Stimulated activated naive CD8-positive, alpha-beta T cell treated with anti-CD3 and anti-CD28 coated beads, Interleukin-15, Interleukin-2, amounts not matched to agents 100 ng/mL and 50 ng/mL, for 24 hours (primary cell): ENCODE measurements at regions not wholly inside any gene's neighbourhood (a gene's known extent, or its start where the extent isn't known, plus 50 kb on each side); places are given as distances from the start of the nearest gene placed in this dataset.
A peak's percentile ranks its signal among the peaks of the same experiment; 100 is the strongest.
"Not testable (repeated sequence)": the region's sequence is repeated elsewhere in the genome, so short reads cannot be mapped to it uniquely, and the experiment has no call there.

Source experiments
- H3K27ac Mint-ChIP-seq: one replicate; pipeline ENCODE4 v1.8.0; 2021; ENCODE audit warnings: mild to moderate bottlenecking, mixed read lengths
- H3K27me3 Mint-ChIP-seq: one replicate; pipeline ENCODE4 v1.8.0; 2021; ENCODE audit warnings: mixed read lengths
- H3K36me3 Mint-ChIP-seq: one replicate; pipeline ENCODE4 v1.8.0; 2021; ENCODE audit warnings: low read depth, mixed read lengths
- H3K4me1 Mint-ChIP-seq: one replicate; pipeline ENCODE4 v1.8.0; 2021; ENCODE audit warnings: low read depth, mixed read lengths
- H3K4me3 Mint-ChIP-seq: one replicate; pipeline ENCODE4 v1.8.0; 2021; ENCODE audit warnings: mild to moderate bottlenecking, mixed read lengths
- H3K9me3 Mint-ChIP-seq: one replicate; pipeline ENCODE4 v1.8.0; 2021; ENCODE audit warnings: mixed read lengths

DNA sequence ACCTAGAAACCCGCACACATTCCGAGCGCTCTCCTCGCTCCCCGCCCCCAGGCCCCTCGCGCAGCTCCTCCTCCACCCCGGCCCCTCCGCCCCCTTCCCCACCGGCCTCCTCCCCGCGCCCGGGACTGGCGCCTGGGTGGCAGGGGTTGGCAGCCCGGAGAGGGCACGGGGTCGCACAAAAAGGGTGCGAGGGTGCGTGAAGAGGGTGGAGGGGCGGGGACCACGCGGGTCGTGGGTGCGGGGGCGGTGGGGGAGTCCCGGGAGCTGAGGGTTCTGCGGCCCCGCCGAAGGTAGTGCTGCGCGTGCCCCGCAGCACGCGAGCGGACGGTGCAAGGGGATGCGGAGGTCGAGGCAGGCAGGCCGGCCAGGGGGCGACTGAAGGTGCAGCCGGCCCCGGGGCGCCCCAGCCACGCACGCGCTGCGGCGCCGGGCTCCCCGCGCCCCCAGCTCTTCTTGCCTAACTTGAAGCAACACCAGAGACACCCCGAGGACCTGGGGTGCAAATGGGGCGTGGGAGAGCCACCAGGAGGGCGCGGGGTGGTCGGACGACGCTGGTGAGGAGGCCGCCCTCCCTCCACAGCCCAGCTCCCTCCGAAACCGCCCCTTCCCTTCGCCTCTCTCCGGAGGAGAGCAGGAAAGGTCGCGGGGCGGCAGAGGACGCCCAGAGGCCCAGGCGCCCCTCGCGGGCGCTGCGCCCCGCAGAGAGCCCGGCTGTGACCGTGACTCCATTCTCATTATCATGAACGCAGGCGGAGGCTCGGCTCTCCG lies 174.7 kb downstream of the ATP6V0E2 start:
- H3K9me3 Mint-ChIP-seq, H3K4me1 Mint-ChIP-seq, H3K36me3 Mint-ChIP-seq, H3K27ac Mint-ChIP-seq: not testable (repeated sequence)
- H3K27me3 Mint-ChIP-seq: peaks cover 32% of the 10 kb centered on the region
- peak overlapping the region; percentile 72 for H3K4me3 Mint-ChIP-seq

DNA sequence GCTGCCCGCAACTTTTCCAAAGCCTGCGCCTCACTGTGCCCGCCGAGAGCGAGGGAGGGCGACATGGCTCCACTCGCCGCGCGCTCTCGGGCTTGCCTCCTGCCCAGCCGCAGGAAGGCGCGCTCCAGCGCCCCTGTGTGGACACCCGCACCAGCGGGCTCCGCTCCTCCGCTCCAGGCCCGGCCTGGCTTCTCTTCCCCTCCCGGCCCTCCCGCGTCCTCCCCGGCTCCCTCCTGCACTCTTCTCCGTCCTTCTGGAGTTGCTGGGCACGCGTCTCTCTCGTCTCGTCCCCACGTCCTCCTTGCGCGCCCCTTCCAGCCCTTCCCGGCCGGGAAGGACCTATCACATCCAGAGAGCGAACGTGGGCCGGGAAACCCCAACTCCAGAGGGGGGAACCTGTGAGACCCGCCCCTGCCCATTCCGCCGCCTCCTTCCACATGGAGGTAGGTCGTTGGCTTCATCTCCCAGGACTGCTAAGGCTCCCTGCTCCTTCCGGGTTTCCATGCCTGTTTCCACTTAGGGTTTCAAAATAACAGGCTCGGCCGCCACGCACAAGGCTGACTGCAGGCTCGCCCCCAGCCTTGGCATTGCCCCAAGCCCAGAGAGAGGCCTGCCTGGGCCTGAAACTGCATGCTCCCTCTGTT lies 175.4 kb downstream of the ATP6V0E2 start:
- not testable (repeated sequence) for H3K4me1 Mint-ChIP-seq, H3K9me3 Mint-ChIP-seq, H3K36me3 Mint-ChIP-seq, H3K27ac Mint-ChIP-seq
- H3K4me3 Mint-ChIP-seq: peak overlapping the region; percentile 41
- peaks cover 29% of the 10 kb centered on the region for H3K27me3 Mint-ChIP-seq

DNA sequence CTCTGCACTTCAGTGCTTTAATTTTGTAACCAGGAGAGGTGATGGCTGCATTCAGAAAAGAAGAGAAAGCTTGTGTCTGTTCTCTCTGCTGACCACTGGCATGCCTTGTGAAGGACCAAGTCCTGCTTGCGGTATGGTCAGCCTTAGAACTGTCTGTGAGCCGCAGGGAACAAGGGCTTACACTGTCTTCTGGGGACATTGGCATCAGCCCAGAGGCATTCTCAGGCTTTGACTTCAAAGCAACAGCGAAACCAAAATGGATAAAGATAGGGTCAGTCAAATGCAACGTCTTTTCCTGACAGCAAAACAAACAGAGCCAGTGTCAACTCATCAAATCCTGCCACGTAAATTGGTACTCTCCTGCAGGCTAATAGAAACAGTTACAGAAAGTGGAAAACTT lies 179.6 kb downstream of the ATP6V0E2 start:
- not testable (repeated sequence) for H3K4me3 Mint-ChIP-seq, H3K4me1 Mint-ChIP-seq, H3K9me3 Mint-ChIP-seq, H3K27ac Mint-ChIP-seq, H3K36me3 Mint-ChIP-seq
- peaks cover 11% of the 10 kb centered on the region for H3K27me3 Mint-ChIP-seq

DNA sequence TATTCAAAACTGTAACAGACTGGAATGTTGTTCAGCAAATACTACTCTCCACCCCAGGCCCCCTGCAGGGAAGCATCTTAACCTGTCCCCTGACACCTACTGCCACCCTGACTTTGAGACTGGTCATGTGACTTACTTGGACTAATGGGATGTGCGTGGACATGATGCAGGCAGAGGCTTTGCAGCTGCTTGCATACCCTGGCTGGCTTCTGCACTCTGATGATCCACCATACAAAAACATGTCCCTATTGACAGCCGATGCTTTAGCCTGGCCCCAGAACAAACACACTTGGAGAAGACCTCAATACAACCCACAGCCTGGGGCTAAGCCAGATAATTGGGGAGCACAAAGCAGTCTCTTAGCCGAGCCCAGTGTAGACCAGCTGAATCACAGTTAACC lies 180.5 kb downstream of the ATP6V0E2 start:
- H3K36me3 Mint-ChIP-seq: not testable (repeated sequence)

DNA sequence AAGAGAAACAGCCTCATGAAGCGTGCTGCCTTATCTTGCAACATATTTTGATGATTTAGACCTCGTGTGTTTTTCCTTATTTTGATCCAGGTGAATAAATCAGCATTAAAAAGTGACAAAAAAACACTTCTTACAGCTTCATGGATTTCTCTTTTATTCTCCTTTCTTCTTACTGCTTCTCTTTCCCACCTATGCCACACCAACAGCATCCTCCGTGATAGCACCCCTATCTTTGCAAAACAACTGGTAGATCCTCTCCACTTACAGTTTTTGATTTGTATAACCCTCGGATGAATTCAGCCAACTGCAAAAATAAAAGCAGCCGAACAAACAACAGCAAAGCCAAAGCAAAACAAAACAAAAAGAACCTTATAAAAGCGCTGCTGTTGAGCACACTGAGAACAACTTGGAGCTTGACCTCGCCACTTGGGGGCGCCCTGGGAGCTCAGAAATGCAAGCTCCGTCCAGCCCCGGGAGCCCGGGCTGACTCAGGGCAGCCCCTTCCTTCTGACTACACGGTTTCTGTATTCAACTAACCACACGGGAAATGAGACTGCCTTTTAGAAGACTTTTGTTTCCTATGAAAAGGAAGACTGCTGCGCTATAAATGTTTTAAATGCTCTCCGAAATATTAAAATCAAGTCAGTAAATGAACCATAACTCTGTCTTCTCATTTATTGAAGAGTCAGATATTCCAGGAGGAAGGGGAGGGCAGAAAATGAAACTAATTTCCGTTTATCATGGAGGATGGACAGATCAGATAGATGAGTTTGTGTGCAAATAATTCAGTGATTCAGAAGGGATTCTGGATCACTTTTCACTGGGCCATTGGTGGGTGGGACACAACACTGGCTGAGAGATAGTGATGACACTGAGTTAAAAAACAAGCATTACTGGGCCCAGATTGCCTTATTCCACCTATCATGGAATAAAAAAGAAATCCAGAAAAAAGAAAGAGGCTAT lies 186.8 kb downstream of the ATP6V0E2 start:
- not testable (repeated sequence) for H3K9me3 Mint-ChIP-seq, H3K4me1 Mint-ChIP-seq, H3K36me3 Mint-ChIP-seq, H3K27me3 Mint-ChIP-seq, H3K4me3 Mint-ChIP-seq, H3K27ac Mint-ChIP-seq

More for the DNA sequence above, 180.5 kb downstream of the ATP6V0E2 start:
- H3K27ac Mint-ChIP-seq, H3K27me3 Mint-ChIP-seq, H3K4me1 Mint-ChIP-seq, H3K9me3 Mint-ChIP-seq, H3K4me3 Mint-ChIP-seq: not testable (repeated sequence)

DNA sequence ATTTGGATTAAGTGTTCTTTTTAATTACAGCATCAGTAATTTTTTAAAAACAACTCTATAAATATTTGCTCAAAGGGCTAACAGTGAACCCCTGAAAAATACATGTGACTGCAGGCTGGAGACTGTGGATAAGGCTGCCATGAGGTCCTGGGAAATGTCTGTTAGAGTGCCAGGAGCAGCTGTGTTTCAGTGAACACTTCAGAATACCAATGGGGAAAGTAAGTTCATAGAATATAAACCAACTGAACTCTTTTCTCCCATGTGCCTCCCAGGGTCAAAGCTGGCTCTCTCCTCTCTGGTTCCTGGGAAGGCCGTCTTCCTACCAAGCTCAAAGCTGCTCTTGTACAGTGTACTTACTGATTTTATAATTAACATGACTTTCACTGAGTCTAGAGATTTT lies 189.4 kb downstream of the ATP6V0E2 start:
- H3K27ac Mint-ChIP-seq, H3K9me3 Mint-ChIP-seq, H3K4me3 Mint-ChIP-seq, H3K4me1 Mint-ChIP-seq, H3K27me3 Mint-ChIP-seq, H3K36me3 Mint-ChIP-seq: not testable (repeated sequence)

DNA sequence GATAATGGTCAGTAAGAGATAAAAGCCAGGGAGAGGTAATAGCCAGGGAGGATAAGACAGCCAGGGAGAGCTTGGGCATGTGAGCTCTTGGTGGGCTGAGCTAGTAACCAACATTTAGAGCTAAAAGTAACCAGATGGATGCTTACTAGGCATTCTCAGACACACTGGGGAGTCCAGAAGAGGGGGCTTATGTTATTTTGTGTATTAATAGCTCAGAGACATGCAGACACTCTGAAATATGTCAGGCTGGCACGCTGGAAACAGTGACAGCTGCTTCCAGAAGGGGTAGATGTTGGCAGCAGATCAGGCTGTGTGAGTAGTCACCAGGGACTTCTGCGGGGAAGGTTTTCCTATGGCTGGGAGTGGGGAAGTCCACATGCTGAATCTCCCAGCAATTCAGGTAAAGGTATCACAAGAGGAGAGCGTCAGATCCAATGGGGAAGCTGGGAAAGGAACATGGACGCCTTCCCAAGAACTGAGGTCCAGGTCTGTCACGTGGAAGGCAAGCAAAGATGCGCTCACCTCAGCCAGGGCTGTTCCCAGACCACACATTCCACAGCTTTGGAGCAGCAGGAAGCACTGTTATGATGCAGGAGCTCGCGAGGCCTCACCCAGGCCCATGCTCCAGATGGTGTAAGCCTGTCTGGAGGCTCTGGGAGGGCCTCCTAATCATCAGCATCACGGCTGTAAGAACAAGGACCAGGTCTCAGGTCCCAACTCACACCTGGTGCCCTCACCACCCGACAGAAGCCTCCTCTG lies 196.0 kb downstream of the ATP6V0E2 start:
- not testable (repeated sequence) for H3K36me3 Mint-ChIP-seq, H3K9me3 Mint-ChIP-seq, H3K4me1 Mint-ChIP-seq, H3K27ac Mint-ChIP-seq, H3K27me3 Mint-ChIP-seq, H3K4me3 Mint-ChIP-seq

DNA sequence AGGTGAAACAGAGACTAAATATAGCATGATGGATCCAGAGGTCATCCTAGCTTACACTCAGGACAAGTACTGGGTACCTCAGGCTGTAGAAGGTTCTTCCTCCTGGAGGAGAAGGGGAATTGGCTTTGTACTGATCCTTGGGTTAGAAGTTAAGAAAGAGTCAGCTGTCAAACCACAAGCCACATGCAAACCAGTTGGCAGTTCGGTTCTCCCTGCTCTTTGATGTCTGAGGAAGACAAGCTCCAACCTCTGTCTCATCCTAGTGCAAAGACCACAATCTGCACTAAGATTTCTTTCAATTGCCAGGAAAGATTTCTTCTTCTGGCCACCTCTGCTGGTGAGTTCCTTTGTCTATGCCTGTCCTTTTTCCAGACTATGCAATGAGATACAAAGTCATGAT lies 203.8 kb downstream of the ATP6V0E2 start:
- not testable (repeated sequence) for H3K27ac Mint-ChIP-seq, H3K27me3 Mint-ChIP-seq, H3K4me3 Mint-ChIP-seq, H3K36me3 Mint-ChIP-seq, H3K4me1 Mint-ChIP-seq, H3K9me3 Mint-ChIP-seq

DNA sequence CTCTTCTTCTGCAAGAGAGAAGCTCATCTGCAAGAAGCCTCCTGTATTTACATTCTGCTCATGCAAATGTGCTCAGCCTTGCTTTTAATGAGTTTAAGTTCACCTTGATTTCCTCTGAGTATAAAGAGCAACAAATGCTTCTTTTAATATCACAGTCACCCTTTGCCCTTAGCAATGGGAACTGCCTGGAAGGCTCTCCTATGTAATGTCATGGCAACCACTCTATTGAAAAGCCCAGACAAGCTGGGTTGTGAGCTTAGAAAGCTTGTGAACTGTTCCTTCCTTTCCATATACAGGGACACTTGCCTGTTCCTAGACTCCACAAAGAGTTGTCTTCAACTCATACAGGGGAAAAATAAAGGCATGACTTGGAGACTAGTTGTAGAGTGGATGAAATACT lies 208.1 kb downstream of the ATP6V0E2 start:
- not testable (repeated sequence) for H3K4me3 Mint-ChIP-seq, H3K36me3 Mint-ChIP-seq, H3K9me3 Mint-ChIP-seq, H3K27ac Mint-ChIP-seq, H3K4me1 Mint-ChIP-seq
- peaks cover 15% of the 10 kb centered on the region for H3K27me3 Mint-ChIP-seq

DNA sequence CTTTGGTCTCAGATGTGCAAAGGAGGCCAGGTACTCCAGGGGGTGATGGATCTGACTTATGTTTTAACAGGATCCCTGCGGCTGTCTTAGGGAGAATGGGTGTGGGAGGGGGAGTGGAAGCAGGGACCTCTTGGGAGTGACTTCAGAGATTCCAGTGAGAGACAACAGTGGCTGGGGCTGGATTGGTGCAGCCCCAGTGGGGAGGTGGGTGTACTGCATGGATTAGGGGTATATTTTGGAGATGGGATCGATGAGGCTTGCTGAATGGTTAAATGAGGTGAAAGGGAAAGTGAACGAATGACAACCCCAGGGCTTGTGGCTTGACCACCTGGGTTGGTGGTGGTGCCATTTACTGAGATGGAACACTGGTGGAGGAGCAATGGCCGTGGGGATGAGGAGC lies 211.0 kb downstream of the ATP6V0E2 start:
- H3K4me1 Mint-ChIP-seq, H3K4me3 Mint-ChIP-seq, H3K27ac Mint-ChIP-seq, H3K9me3 Mint-ChIP-seq, H3K36me3 Mint-ChIP-seq: not testable (repeated sequence)
- H3K27me3 Mint-ChIP-seq: peaks cover 16% of the 10 kb centered on the region

DNA sequence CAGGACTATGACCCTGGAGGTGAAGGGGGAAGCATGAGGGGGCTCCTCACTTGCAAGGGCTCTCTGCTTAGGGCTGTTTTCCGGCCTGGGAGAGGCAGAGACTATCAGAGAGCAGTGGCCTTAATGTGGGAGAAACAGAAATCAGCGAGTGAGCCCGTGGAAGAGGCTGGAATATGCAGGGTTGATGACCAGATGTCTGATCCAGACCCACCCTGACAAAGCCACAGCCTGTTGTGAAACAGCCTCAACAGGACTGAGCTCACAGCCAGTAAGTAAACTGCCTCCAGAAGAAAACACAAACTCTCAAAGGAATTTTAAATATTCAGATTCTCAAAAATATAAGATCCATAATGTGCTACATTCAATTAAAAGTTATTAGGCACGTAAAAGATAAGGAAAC lies 213.7 kb downstream of the ATP6V0E2 start:
- not testable (repeated sequence) for H3K4me1 Mint-ChIP-seq, H3K27ac Mint-ChIP-seq, H3K4me3 Mint-ChIP-seq, H3K36me3 Mint-ChIP-seq, H3K9me3 Mint-ChIP-seq
- H3K27me3 Mint-ChIP-seq: peaks cover 15% of the 10 kb centered on the region

DNA sequence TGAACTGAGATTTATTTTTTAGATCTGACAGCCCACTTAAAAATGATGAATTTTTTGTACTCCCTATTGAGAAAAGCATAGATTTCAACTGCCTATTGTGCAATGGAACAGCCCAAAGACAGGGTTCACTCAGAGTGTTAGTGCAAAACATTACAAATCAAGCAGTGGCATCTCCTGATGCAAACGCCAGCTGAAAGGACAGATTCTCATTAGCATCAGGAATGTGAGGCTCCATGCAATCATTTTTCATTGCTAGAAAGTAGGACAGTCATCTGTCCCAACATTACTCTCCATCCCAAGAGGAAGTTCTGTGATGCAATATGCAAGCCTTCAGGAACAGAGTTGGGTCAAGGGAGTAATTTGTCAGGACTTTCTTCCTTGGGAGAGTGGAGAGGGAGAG lies 215.4 kb downstream of the ATP6V0E2 start:
- H3K4me3 Mint-ChIP-seq, H3K36me3 Mint-ChIP-seq, H3K4me1 Mint-ChIP-seq, H3K27ac Mint-ChIP-seq, H3K9me3 Mint-ChIP-seq: not testable (repeated sequence)
- H3K27me3 Mint-ChIP-seq: peaks cover 12% of the 10 kb centered on the region

DNA sequence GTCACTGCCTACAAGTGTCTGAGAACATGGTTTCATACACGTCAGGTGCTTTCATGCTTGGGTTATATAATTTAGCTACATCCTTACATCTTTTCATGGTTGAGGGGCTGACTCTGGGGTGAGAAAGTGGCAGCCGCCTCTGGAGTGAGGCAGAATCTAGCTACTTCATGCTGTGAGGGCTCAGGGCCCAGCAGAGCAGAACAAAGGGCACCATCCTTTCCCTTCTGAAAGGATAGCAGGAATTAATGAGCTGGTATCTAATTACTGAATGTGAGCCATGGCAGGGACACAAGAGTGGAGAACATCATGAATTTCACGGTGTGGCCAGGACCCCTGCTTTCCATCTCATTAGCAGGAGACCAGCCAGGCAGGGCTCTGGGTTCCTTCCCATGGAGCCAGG lies 217.0 kb downstream of the ATP6V0E2 start:
- H3K36me3 Mint-ChIP-seq, H3K9me3 Mint-ChIP-seq, H3K27me3 Mint-ChIP-seq, H3K4me1 Mint-ChIP-seq, H3K4me3 Mint-ChIP-seq, H3K27ac Mint-ChIP-seq: not testable (repeated sequence)

DNA sequence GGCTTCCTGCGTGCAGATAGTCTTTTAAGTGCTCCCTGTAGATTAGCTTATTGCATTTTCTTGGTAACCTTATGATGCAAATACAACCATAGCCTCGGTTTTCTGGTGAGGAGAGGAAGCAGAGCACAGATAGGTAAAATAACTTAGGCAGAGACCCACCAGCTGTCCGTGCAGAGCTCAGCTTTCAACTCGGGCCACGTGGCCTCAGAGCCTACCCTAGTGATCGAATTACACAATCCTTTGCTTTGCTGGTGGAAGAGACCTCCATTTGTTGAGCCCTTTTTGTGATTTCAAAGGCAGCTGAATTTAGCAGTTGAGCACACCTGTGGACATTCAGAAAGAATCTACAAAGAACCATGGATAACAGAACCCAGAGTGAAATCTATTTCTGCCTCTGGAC lies 220.1 kb downstream of the ATP6V0E2 start:
- H3K4me1 Mint-ChIP-seq, H3K4me3 Mint-ChIP-seq, H3K9me3 Mint-ChIP-seq, H3K36me3 Mint-ChIP-seq, H3K27me3 Mint-ChIP-seq, H3K27ac Mint-ChIP-seq: not testable (repeated sequence)
